OCI-LY7 (cell line): ENCODE measurements at regions not wholly inside any gene's neighbourhood (a gene's known extent, or its start where the extent isn't known, plus 50 kb on each side); places are given as distances from the start of the nearest gene placed in this dataset.

ENCODE experiments used
- EZH2phosphoT487 ChIP-seq: fragments of 200-600 bp; sonication (generic); IDR thresholded peaks from 2 replicates; pipeline ENCODE4 v1.6.1; 2018; ENCODE audit warnings: low read depth, borderline replicate concordance, mild to moderate bottlenecking, mixed run types, antibody characterized with exemption, low read length, moderate library complexity, mixed read lengths
- TF ChIP-seq, protein P1 (sequence below): fragments of 200-600 bp; sonication (generic); conservative IDR thresholded peaks from 2 replicates; pipeline ENCODE4 v1.5.1; 2014; ENCODE audit warnings: mild to moderate bottlenecking, antibody characterized with exemption, low read length, moderate library complexity, mixed read lengths

DNA sequence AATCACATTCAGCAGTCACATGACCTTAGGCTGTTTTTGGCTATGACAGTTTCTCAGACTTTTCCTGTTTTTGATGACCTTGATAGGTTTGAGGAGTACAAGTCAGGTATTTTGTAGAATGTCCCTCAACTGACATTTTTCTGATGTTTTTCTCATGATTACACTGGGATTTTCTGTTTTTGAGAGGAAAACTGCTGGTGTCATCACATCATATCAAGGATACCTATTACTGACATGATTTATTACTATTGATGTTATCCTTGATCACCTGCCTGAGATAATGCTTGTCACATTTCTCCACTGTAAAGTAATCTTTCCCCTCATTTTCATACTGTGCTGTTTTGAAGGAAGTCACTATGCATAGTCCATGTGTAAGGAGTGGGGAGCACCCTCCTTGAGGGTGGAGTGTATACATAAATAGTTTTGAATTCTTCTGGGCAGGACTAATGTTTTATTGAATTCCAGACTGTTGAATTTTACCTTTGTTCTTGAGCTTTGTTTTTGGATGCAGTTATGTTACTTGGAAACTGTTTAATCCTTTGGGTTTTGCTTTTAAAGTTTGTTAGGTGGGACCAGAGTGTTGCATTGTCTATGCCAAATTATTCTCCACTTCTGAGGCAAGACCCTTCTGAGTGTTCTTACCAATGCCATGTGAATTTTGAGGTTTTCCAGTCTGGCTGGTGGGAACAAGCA lies 444.5 kb upstream of the FAR2 start:
- TF ChIP-seq, protein P1, sequence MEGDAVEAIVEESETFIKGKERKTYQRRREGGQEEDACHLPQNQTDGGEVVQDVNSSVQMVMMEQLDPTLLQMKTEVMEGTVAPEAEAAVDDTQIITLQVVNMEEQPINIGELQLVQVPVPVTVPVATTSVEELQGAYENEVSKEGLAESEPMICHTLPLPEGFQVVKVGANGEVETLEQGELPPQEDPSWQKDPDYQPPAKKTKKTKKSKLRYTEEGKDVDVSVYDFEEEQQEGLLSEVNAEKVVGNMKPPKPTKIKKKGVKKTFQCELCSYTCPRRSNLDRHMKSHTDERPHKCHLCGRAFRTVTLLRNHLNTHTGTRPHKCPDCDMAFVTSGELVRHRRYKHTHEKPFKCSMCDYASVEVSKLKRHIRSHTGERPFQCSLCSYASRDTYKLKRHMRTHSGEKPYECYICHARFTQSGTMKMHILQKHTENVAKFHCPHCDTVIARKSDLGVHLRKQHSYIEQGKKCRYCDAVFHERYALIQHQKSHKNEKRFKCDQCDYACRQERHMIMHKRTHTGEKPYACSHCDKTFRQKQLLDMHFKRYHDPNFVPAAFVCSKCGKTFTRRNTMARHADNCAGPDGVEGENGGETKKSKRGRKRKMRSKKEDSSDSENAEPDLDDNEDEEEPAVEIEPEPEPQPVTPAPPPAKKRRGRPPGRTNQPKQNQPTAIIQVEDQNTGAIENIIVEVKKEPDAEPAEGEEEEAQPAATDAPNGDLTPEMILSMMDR, result no peak
- no peak for TF ChIP-seq EZH2phosphoT487
